Osteoblast (primary cell): ENCODE measurements at regions not wholly inside any gene's neighbourhood (a gene's known extent, or its start where the extent isn't known, plus 50 kb on each side); places are given as distances from the start of the nearest gene placed in this dataset.

Experiments
- DNase-seq: peaks from one replicate; pipeline ENCODE4 v3.0.0; 2011; ENCODE audit warnings: low spot score, mixed read lengths; ENCODE audit not compliant: insufficient read length; ENCODE audit errors: missing footprints
- H2AFZ ChIP-seq: 2 replicates; pipeline ENCODE4 v1.6.0; 2011; ENCODE audit warnings: mild to moderate bottlenecking, low read length
- H3K27ac ChIP-seq: 2 replicates; pipeline ENCODE4 v1.5.1; 2011; ENCODE audit warnings: mild to moderate bottlenecking, low read depth, low read length, moderate library complexity
- H3K27me3 ChIP-seq: 2 replicates; pipeline ENCODE4 v1.6.0; 2012; ENCODE audit warnings: mild to moderate bottlenecking, control low read depth, inconsistent platforms, low read length, moderate library complexity; ENCODE audit not compliant: insufficient read depth
- H3K36me3 ChIP-seq: 2 replicates; pipeline ENCODE4 v1.5.1; 2011; ENCODE audit warnings: mild to moderate bottlenecking, low read length, control low read depth, moderate library complexity; ENCODE audit not compliant: insufficient read depth
- H3K4me1 ChIP-seq: 2 replicates; pipeline ENCODE4 v1.5.1; 2011; ENCODE audit warnings: mild to moderate bottlenecking, low read length, control low read depth, moderate library complexity; ENCODE audit not compliant: insufficient read depth
- H3K4me2 ChIP-seq: 2 replicates; pipeline ENCODE4 v1.6.0; 2011; ENCODE audit warnings: mild to moderate bottlenecking, low read length; ENCODE audit not compliant: insufficient read depth
- H3K4me3 ChIP-seq: fragments of 200-600 bp; sonication (generic); 3 replicates; pipeline ENCODE4 v1.5.1; 2012; ENCODE audit warnings: mild to moderate bottlenecking, low read length, inconsistent platforms; ENCODE audit not compliant: insufficient read depth
- H3K79me2 ChIP-seq: 2 replicates; pipeline ENCODE4 v1.6.0; 2012; ENCODE audit warnings: mild to moderate bottlenecking, low read length, control low read depth, inconsistent platforms; ENCODE audit not compliant: insufficient read depth
- H3K9me3 ChIP-seq: 2 replicates; pipeline ENCODE4 v1.5.1; 2011; ENCODE audit warnings: low read depth, low read length, control low read depth
- H4K20me1 ChIP-seq: 2 replicates; pipeline ENCODE4 v1.6.0; 2012; ENCODE audit warnings: mild to moderate bottlenecking, low read length, control low read depth; ENCODE audit not compliant: insufficient read depth
- CTCF ChIP-seq: IDR thresholded peaks from 2 replicates; pipeline ENCODE4 v1.5.1; 2011; ENCODE audit warnings: mild to moderate bottlenecking, low read depth, low read length, moderate library complexity; ENCODE audit errors: extremely low read depth

- H4K20me1 ChIP-seq: no peaks in the 10 kb centered on the region
- H2AFZ ChIP-seq: no peak overlapping the region
- no peaks in the 10 kb centered on the region for H3K79me2 ChIP-seq
- no peak overlapping the region for H3K4me2 ChIP-seq
- no peak overlapping the region for H3K4me3 ChIP-seq
- TF ChIP-seq CTCF: no peak
- no peak overlapping the region for H3K27ac ChIP-seq
- H3K36me3 ChIP-seq: no peaks in the 10 kb centered on the region
- DNase-seq: no peak
- H3K9me3 ChIP-seq: no peaks in the 10 kb centered on the region
- peaks cover 18% of the 10 kb centered on the region for H3K4me1 ChIP-seq
- no peaks in the 10 kb centered on the region for H3K27me3 ChIP-seq
These were observed 309.9 kb downstream of the DUSP10 start for GRCh38 chr1:221431961-221432360.

GRCh38 chr1:221435504-221435904 is 306.4 kb downstream of the DUSP10 start:
- H3K79me2 ChIP-seq: no peaks in the 10 kb centered on the region
- H3K4me1 ChIP-seq: peaks cover 47% of the 10 kb centered on the region
- no peak overlapping the region for H3K4me3 ChIP-seq
- DNase-seq: peak; percentile 49
- H3K4me2 ChIP-seq: no peak overlapping the region
- H3K27me3 ChIP-seq: no peaks in the 10 kb centered on the region
- peak overlapping the region; percentile 9 for H3K27ac ChIP-seq
- peak; percentile 92 for TF ChIP-seq CTCF
- H2AFZ ChIP-seq: peak overlapping the region; percentile 49
- H3K9me3 ChIP-seq: no peaks in the 10 kb centered on the region
- no peaks in the 10 kb centered on the region for H4K20me1 ChIP-seq
- H3K36me3 ChIP-seq: no peaks in the 10 kb centered on the region

- H3K4me2 ChIP-seq: no peak overlapping the region
- H3K79me2 ChIP-seq: no peaks in the 10 kb centered on the region
- peak; percentile 14 for DNase-seq
- no peaks in the 10 kb centered on the region for H3K27me3 ChIP-seq
- peak overlapping the region; percentile 98 for H3K27ac ChIP-seq
- H3K4me1 ChIP-seq: peaks cover 54% of the 10 kb centered on the region
- no peak overlapping the region for H2AFZ ChIP-seq
- no peaks in the 10 kb centered on the region for H4K20me1 ChIP-seq
- no peaks in the 10 kb centered on the region for H3K9me3 ChIP-seq
- H3K4me3 ChIP-seq: no peak overlapping the region
- H3K36me3 ChIP-seq: no peaks in the 10 kb centered on the region
- no peak for TF ChIP-seq CTCF
These were observed 304.7 kb downstream of the DUSP10 start for GRCh38 chr1:221437171-221437570.

- Histone ChIP-seq H3K36me3 (no peaks in the 10 kb centered on the region), H3K4me2 (peak overlapping the region; percentile 26), H3K4me3 (no peak overlapping the region), H3K9me3 (no peaks in the 10 kb centered on the region), H2AFZ (no peak overlapping the region), H3K79me2 (no peaks in the 10 kb centered on the region), H3K4me1 (peaks cover 54% of the 10 kb centered on the region), H3K27me3 (no peaks in the 10 kb centered on the region), H4K20me1 (no peaks in the 10 kb centered on the region), H3K27ac (peak overlapping the region; percentile 98)
- TF ChIP-seq CTCF: no peak
- no peak for DNase-seq
These were observed 304.0 kb downstream of the DUSP10 start for GRCh38 chr1:221437926-221438325.
